Mucosa of rectum (tissue), 2 donors: ENCODE measurements at regions not wholly inside any gene's neighbourhood (a gene's known extent, or its start where the extent isn't known, plus 50 kb on each side); places are given as distances from the start of the nearest gene placed in this dataset.

Experiments used
- H3K27ac ChIP-seq, 2 donors: one replicate each; pipeline ENCODE4 v1.7.0; 2013; ENCODE audit warnings: inconsistent platforms in 2 of 2, low read depth in 2 of 2, low read length in 2 of 2
- H3K27me3 ChIP-seq, 2 donors: one replicate each; pipeline ENCODE4 v1.7.0; 2013; ENCODE audit warnings: low read length in 2 of 2; ENCODE audit not compliant: control insufficient read depth in 2 of 2, insufficient read depth in 2 of 2
- H3K36me3 ChIP-seq, 2 donors: one replicate each; pipeline ENCODE4 v1.7.0; 2013; ENCODE audit warnings: low read length in 2 of 2; ENCODE audit not compliant: control insufficient read depth in 2 of 2, insufficient read depth in 2 of 2
- H3K4me1 ChIP-seq, 2 donors: one replicate each; pipeline ENCODE4 v1.7.0; 2013; ENCODE audit warnings: low read length in 2 of 2, mild to moderate bottlenecking in 1 of 2; ENCODE audit not compliant: control insufficient read depth in 2 of 2, insufficient read depth in 2 of 2
- H3K4me3 ChIP-seq, 2 donors: one replicate each; pipeline ENCODE4 v1.7.0; 2013; ENCODE audit warnings: low read length in 2 of 2
- H3K9ac ChIP-seq, 2 donors: one replicate each; pipeline ENCODE4 v1.7.0; 2013; ENCODE audit warnings: low read length in 2 of 2, low read depth in 1 of 2, mild to moderate bottlenecking in 1 of 2
- H3K9me3 ChIP-seq, 2 donors: one replicate each; pipeline ENCODE4 v1.7.0; 2013; ENCODE audit warnings: low read length in 2 of 2; ENCODE audit not compliant: control insufficient read depth in 2 of 2
- donor health status: healthy.
- donor health status: Normal muscosa, but diverticular disease.

DNA sequence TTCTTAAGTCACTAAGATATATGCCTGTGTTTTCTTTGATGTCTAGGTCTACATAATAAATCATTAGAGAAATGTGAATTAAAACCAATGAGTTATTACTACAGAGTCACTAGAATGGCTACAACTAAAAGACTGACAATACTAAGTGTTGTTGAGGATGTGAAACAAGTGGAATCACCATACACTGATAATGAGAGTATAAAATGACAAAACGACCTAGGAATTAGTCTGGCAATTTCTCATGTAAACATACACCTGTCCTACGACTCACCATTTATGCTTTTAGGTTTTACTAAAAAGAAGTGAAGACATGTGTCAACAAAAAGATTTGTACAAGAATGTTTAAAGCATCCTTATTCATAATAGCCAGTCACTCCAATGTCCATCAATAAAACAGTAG is 75.2 kb upstream of the SATB1 start:
- Histone ChIP-seq H3K9ac (no peak overlapping the region), H3K36me3 (no peaks in the 10 kb centered on the region), H3K9me3 (no peaks in the 10 kb centered on the region), H3K27ac (no peak overlapping the region), H3K4me3 (no peak overlapping the region), H3K4me1 (no peaks in the 10 kb centered on the region), H3K27me3 (no peaks in the 10 kb centered on the region)

GRCh38 chr3:18499301-18499700 is 74.2 kb upstream of the SATB1 start:
- Histone ChIP-seq H3K27me3 (no peaks in the 10 kb centered on the region), H3K9me3 (no peaks in the 10 kb centered on the region), H3K4me3 (no peak overlapping the region), H3K9ac (no peak overlapping the region), H3K27ac (no peak overlapping the region), H3K4me1 (no peaks in the 10 kb centered on the region), H3K36me3 (no peaks in the 10 kb centered on the region)

DNA sequence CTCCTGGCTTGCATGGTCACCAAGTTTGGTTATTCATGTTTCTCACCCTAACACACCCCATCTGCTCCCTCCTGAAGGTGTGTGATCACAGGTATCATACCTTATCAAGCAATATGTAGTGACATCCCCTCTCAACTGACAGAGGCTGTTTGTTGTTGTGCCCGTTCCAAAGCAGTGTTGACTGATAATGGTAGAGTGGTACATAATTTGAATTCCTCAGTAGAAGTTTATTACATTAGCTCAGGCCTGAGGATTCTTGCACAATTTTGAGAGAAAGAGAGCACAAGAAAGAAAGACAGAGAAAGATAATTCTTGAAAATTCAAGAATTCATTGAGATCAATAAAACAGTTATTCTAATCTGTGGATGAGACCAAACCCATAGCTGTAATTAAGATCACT is 69.1 kb upstream of the SATB1 start:
- H3K9me3 ChIP-seq: no peaks in the 10 kb centered on the region
- H3K9ac ChIP-seq: no peak overlapping the region
- no peak overlapping the region for H3K4me3 ChIP-seq
- no peaks in the 10 kb centered on the region for H3K4me1 ChIP-seq
- no peak overlapping the region for H3K27ac ChIP-seq
- no peaks in the 10 kb centered on the region for H3K27me3 ChIP-seq
- no peaks in the 10 kb centered on the region for H3K36me3 ChIP-seq

DNA sequence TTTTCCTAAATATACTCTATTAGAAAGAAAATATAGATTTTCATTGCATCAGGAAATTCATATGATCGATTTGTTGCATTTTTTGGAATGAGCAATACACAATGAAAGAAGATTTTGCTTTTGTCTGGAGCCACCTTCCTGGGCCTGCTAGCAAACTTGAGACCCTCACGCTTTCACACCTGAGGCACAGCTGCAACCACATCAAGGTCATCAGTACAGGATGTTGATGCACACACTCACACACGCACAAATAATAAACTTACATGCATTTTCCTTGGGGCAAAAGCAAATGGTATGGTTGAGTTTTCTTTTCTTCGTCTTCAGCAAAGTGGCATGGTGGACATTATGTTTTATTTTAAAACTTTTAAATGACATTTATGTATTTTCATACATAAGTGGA is 64.8 kb upstream of the SATB1 start:
- Histone ChIP-seq H3K9me3 (no peaks in the 10 kb centered on the region), H3K27ac (no peak overlapping the region), H3K36me3 (no peaks in the 10 kb centered on the region), H3K27me3 (no peaks in the 10 kb centered on the region), H3K4me1 (no peaks in the 10 kb centered on the region), H3K9ac (no peak overlapping the region), H3K4me3 (no peak overlapping the region)

- no peak overlapping the region for H3K27ac ChIP-seq
- H3K9ac ChIP-seq: no peak overlapping the region
- no peaks in the 10 kb centered on the region for H3K27me3 ChIP-seq
- H3K9me3 ChIP-seq: no peaks in the 10 kb centered on the region
- H3K4me1 ChIP-seq: no peaks in the 10 kb centered on the region
- no peak overlapping the region for H3K4me3 ChIP-seq
- H3K36me3 ChIP-seq: no peaks in the 10 kb centered on the region
Measured at GRCh38 chr3:18483226-18483625, 58.1 kb upstream of the SATB1 start.

- Histone ChIP-seq H3K9ac (no peak overlapping the region), H3K4me3 (no peak overlapping the region), H3K27ac (no peak overlapping the region), H3K27me3 (no peaks in the 10 kb centered on the region), H3K9me3 (no peaks in the 10 kb centered on the region), H3K36me3 (no peaks in the 10 kb centered on the region), H3K4me1 (no peaks in the 10 kb centered on the region)
Measured at GRCh38 chr3:18481946-18482548, 56.9 kb upstream of the SATB1 start.

- Histone ChIP-seq H3K9me3 (no peaks in the 10 kb centered on the region), H3K9ac (no peak overlapping the region), H3K4me3 (no peak overlapping the region), H3K36me3 (no peaks in the 10 kb centered on the region), H3K4me1 (no peaks in the 10 kb centered on the region), H3K27ac (no peak overlapping the region), H3K27me3 (no peaks in the 10 kb centered on the region)
Measured at GRCh38 chr3:18477620-18478019, 52.5 kb upstream of the SATB1 start.
